Fibroblast of skin of back (primary cell): ENCODE measurements at regions not wholly inside any gene's neighbourhood (a gene's known extent, or its start where the extent isn't known, plus 50 kb on each side); places are given as distances from the start of the nearest gene placed in this dataset.

Source experiments
- DNase-seq: peaks from one replicate; pipeline ENCODE4 v3.0.0-alpha.2; 2013

GRCh38 chr6:54991761-54992330 lies 145.3 kb downstream of the FAM83B start:
- DNase-seq, result no peak

- no peak for DNase-seq
Observed at GRCh38 chr6:54992789-54993188, 146.2 kb downstream of the FAM83B start.

- no peak for DNase-seq
Observed at GRCh38 chr6:54993294-54993693, 146.7 kb downstream of the FAM83B start.

GRCh38 chr6:54993948-54994347 lies 147.4 kb downstream of the FAM83B start:
- no peak for DNase-seq

GRCh38 chr6:54998576-54998975 lies 152.0 kb downstream of the FAM83B start:
- no peak for DNase-seq

GRCh38 chr6:55003719-55004430 lies 157.3 kb downstream of the FAM83B start:
- DNase-seq, result no peak

- no peak for DNase-seq
Observed at GRCh38 chr6:55009131-55009530, 162.6 kb downstream of the FAM83B start.

- DNase-seq, result no peak
Observed at GRCh38 chr6:55011034-55011433, 163.3 kb upstream of the HCRTR2 start.

- DNase-seq, result no peak
Observed at GRCh38 chr6:55012454-55012853, 161.9 kb upstream of the HCRTR2 start.

- peak; percentile 17 for DNase-seq
Observed at GRCh38 chr6:55014321-55015088, 159.8 kb upstream of the HCRTR2 start.

GRCh38 chr6:55016261-55016660 lies 158.1 kb upstream of the HCRTR2 start:
- DNase-seq, result no peak

GRCh38 chr6:55017555-55018300 lies 156.6 kb upstream of the HCRTR2 start:
- no peak for DNase-seq

GRCh38 chr6:55019591-55019990 lies 154.7 kb upstream of the HCRTR2 start:
- no peak for DNase-seq

GRCh38 chr6:55023230-55023629 lies 151.1 kb upstream of the HCRTR2 start:
- peak; percentile 26 for DNase-seq

- peak; percentile 63 for DNase-seq
Observed at GRCh38 chr6:55033016-55033546, 141.2 kb upstream of the HCRTR2 start.

- DNase-seq, result no peak
Observed at GRCh38 chr6:55034752-55035151, 139.6 kb upstream of the HCRTR2 start.

GRCh38 chr6:55040102-55040848 lies 134.0 kb upstream of the HCRTR2 start:
- DNase-seq, result peak; percentile 93

GRCh38 chr6:55046869-55047422 lies 127.4 kb upstream of the HCRTR2 start:
- DNase-seq, result no peak

- peak; percentile 51 for DNase-seq
Observed at GRCh38 chr6:55047451-55048044, 126.8 kb upstream of the HCRTR2 start.

- DNase-seq, result no peak
Observed at GRCh38 chr6:55049866-55050265, 124.4 kb upstream of the HCRTR2 start.

GRCh38 chr6:55052846-55053245 lies 121.5 kb upstream of the HCRTR2 start:
- no peak for DNase-seq
